ENCODE measurements at regions not wholly inside any gene's neighbourhood (a gene's known extent, or its start where the extent isn't known, plus 50 kb on each side); places are given as distances from the start of the nearest gene placed in this dataset.

GRCh38 chr7:79787096-79787495 is 333.6 kb upstream of the MAGI2 start:
- H3K4me3 ChIP-seq (ENCODE audit: low read depth, low read length): no peak overlapping the region
- DNase-seq (ENCODE audit: low read depth): no peak
- TF ChIP-seq CTCF (IDR thresholded peaks at IDR 0.05; ENCODE audit: low read depth, low read length) (no peak), POLR2A (IDR thresholded peaks at IDR 0.05; ENCODE audit: extremely low read depth, insufficient read length) (no peak), MYC (IDR thresholded peaks at IDR 0.05; ENCODE audit: low read depth, low read length) (no peak), MAX (IDR thresholded peaks at IDR 0.05; ENCODE audit: low read depth, low read length) (no peak)

GRCh38 chr7:79786187-79786586 is 332.7 kb upstream of the MAGI2 start:
- no peak for DNase-seq (ENCODE audit: low read depth)
- no peak overlapping the region for H3K4me3 ChIP-seq (ENCODE audit: low read depth, low read length)
- TF ChIP-seq CTCF (IDR thresholded peaks at IDR 0.05; ENCODE audit: low read depth, low read length): no peak
- no peak for TF ChIP-seq MYC (IDR thresholded peaks at IDR 0.05; ENCODE audit: low read depth, low read length)
- no peak for TF ChIP-seq POLR2A (IDR thresholded peaks at IDR 0.05; ENCODE audit: extremely low read depth, insufficient read length)
- TF ChIP-seq MAX (IDR thresholded peaks at IDR 0.05; ENCODE audit: low read depth, low read length): no peak

GRCh38 chr7:79785556-79785955 is 332.1 kb upstream of the MAGI2 start:
- H3K4me3 ChIP-seq (ENCODE audit: low read depth, low read length): no peak overlapping the region
- TF ChIP-seq POLR2A (IDR thresholded peaks at IDR 0.05; ENCODE audit: extremely low read depth, insufficient read length): no peak
- TF ChIP-seq MAX (IDR thresholded peaks at IDR 0.05; ENCODE audit: low read depth, low read length): no peak
- TF ChIP-seq MYC (IDR thresholded peaks at IDR 0.05; ENCODE audit: low read depth, low read length): no peak
- TF ChIP-seq CTCF (IDR thresholded peaks at IDR 0.05; ENCODE audit: low read depth, low read length): no peak
- no peak for DNase-seq (ENCODE audit: low read depth)

- no peak for DNase-seq (ENCODE audit: low read depth)
- TF ChIP-seq CTCF (IDR thresholded peaks at IDR 0.05; ENCODE audit: low read depth, low read length) (no peak), MAX (IDR thresholded peaks at IDR 0.05; ENCODE audit: low read depth, low read length) (no peak), POLR2A (IDR thresholded peaks at IDR 0.05; ENCODE audit: extremely low read depth, insufficient read length) (no peak), MYC (IDR thresholded peaks at IDR 0.05; ENCODE audit: low read depth, low read length) (no peak)
- no peak overlapping the region for H3K4me3 ChIP-seq (ENCODE audit: low read depth, low read length)
These were observed 329.4 kb upstream of the MAGI2 start for GRCh38 chr7:79782906-79783305.

GRCh38 chr7:79782256-79782655 is 328.8 kb upstream of the MAGI2 start:
- TF ChIP-seq MAX (IDR thresholded peaks at IDR 0.05; ENCODE audit: low read depth, low read length) (no peak), POLR2A (IDR thresholded peaks at IDR 0.05; ENCODE audit: extremely low read depth, insufficient read length) (no peak), CTCF (IDR thresholded peaks at IDR 0.05; ENCODE audit: low read depth, low read length) (no peak), MYC (IDR thresholded peaks at IDR 0.05; ENCODE audit: low read depth, low read length) (no peak)
- H3K4me3 ChIP-seq (ENCODE audit: low read depth, low read length): no peak overlapping the region
- DNase-seq (ENCODE audit: low read depth): no peak

- TF ChIP-seq CTCF (IDR thresholded peaks at IDR 0.05; ENCODE audit: low read depth, low read length): no peak
- no peak for TF ChIP-seq MAX (IDR thresholded peaks at IDR 0.05; ENCODE audit: low read depth, low read length)
- no peak for TF ChIP-seq POLR2A (IDR thresholded peaks at IDR 0.05; ENCODE audit: extremely low read depth, insufficient read length)
- no peak for TF ChIP-seq MYC (IDR thresholded peaks at IDR 0.05; ENCODE audit: low read depth, low read length)
- DNase-seq (ENCODE audit: low read depth): no peak
- no peak overlapping the region for H3K4me3 ChIP-seq (ENCODE audit: low read depth, low read length)
These were observed 328.2 kb upstream of the MAGI2 start for GRCh38 chr7:79781716-79782115.

Measured in NB4 (cell line).